GM12878 (cell line): ENCODE measurements at regions not wholly inside any gene's neighbourhood (a gene's known extent, or its start where the extent isn't known, plus 50 kb on each side); places are given as distances from the start of the nearest gene placed in this dataset.

Source experiments
- ATAC-seq: fragments of 200-7000 bp; cut with Tn5 transposase; 3 replicates; pipeline ENCODE4 v1.9.1; 2020; ENCODE audit warnings: mild to moderate bottlenecking, moderate library complexity
- BruUV-seq: library from RNA; stranded (reverse); fragments of 400-500 nt; replicated peaks from 2 replicates; lab custom pipeline; 2021; lab: Mats Ljungman, UMichigan
- CTCF ChIA-PET: fragments of 300-600 bp; sonication (Branson Sonifier 250); formaldehyde crosslinking; extraction: SDS; loops from one replicate; lab custom pipeline; 2021; ENCODE audit warnings: inconsistent platforms; lab: Yijun Ruan, JAX
- POLR2A ChIA-PET: fragments of 350-600 bp; formaldehyde crosslinking; extraction: SDS; loops from one replicate; lab custom pipeline; 2021; ENCODE audit warnings: inconsistent platforms; lab: Charles Lee
- RAD21 ChIA-PET: fragments of 300-600 bp; sonication (Branson Sonifier 250); formaldehyde crosslinking; loops from one replicate; lab custom pipeline; 2023; ENCODE audit warnings: antibody characterized with exemption; ENCODE audit not compliant: unreplicated experiment; lab: Charles Lee
- SMC1A ChIA-PET: fragments of 300-600 bp; sonication (Branson Sonifier 250); formaldehyde crosslinking; loops from one replicate; lab custom pipeline; 2023; ENCODE audit not compliant: unreplicated experiment, uncharacterized antibody; lab: Charles Lee
- DNase-seq: peaks from one replicate; pipeline ENCODE4 v3.0.0-alpha.2; 2011; ENCODE audit warnings: low read depth, low spot score
- FAIRE-seq: peaks from 3 replicates; lab custom pipeline; 2011; peaks lifted over from hg19 to GRCh38; lab: Jason Lieb, UNC
- H2AFZ ChIP-seq: 2 replicates; pipeline ENCODE4 v1.6.0; 2011; ENCODE audit warnings: low read depth, low read length, control low read depth; ENCODE audit not compliant: control insufficient read depth
- H3K27ac ChIP-seq: 2 replicates; pipeline ENCODE4 v1.5.1; 2011; ENCODE audit warnings: control low read depth; ENCODE audit not compliant: control insufficient read depth, insufficient read depth
- H3K27me3 ChIP-seq, 2 experiments: replicated peaks in 1 of 2; 2 replicates each; pipeline versions ENCODE4 v1.6.0 to v1.6.1; 2011; ENCODE audit warnings: low read length in 1 of 2; ENCODE audit not compliant: control insufficient read depth in 2 of 2, insufficient read depth in 2 of 2
- H3K36me3 ChIP-seq, 2 experiments: 2 replicates each; pipeline ENCODE4 v1.5.1; 2011; ENCODE audit warnings: low read length in 1 of 2; ENCODE audit not compliant: control insufficient read depth in 2 of 2, insufficient read depth in 2 of 2
- H3K4me1 ChIP-seq: 2 replicates; pipeline ENCODE4 v1.6.1; 2011; ENCODE audit warnings: mild to moderate bottlenecking, low read length, moderate library complexity, mixed read lengths; ENCODE audit not compliant: control insufficient read depth, insufficient read depth
- H3K4me2 ChIP-seq: 2 replicates; pipeline ENCODE4 v1.6.0; 2011; ENCODE audit warnings: control low read depth; ENCODE audit not compliant: control insufficient read depth, insufficient read depth
- H3K4me3 ChIP-seq: fragments of 200-600 bp; sonication (generic); 2 replicates; pipeline ENCODE4 v1.5.1; 2016
- H3K79me2 ChIP-seq: 2 replicates; pipeline ENCODE4 v1.6.0; 2011; ENCODE audit warnings: low read length; ENCODE audit not compliant: control insufficient read depth, insufficient read depth
- H3K9ac ChIP-seq: 2 replicates; pipeline ENCODE4 v1.8.0; 2011; ENCODE audit warnings: low read length, control low read depth, mixed read lengths; ENCODE audit not compliant: control insufficient read depth, insufficient read depth
- H3K9me3 ChIP-seq: replicated peaks from 3 replicates; pipeline ENCODE4 v1.5.1; 2011; ENCODE audit warnings: mild to moderate bottlenecking, low read length; ENCODE audit not compliant: control insufficient read depth, insufficient read depth
- H4K20me1 ChIP-seq: 2 replicates; pipeline ENCODE4 v1.6.0; 2011; ENCODE audit not compliant: control insufficient read depth, insufficient read depth
- CBX5 ChIP-seq: sonication (generic); IDR thresholded peaks from 2 replicates; pipeline ENCODE4 v1.6.1; 2016; ENCODE audit warnings: low read depth, moderate library complexity, mild to moderate bottlenecking, inconsistent platforms
- DPF2 ChIP-seq: fragments of 450-650 bp; IDR thresholded peaks from 2 replicates; pipeline ENCODE4 v1.6.1; 2017; ENCODE audit warnings: mild to moderate bottlenecking
- JUNB ChIP-seq: IDR thresholded peaks from 2 replicates; pipeline ENCODE4 v1.6.1; 2016; ENCODE audit warnings: antibody characterized with exemption, mild to moderate bottlenecking
- KAT2A ChIP-seq: conservative IDR thresholded peaks from 2 replicates; pipeline ENCODE4 v1.6.1; 2011; ENCODE audit warnings: low read depth, low read length; ENCODE audit not compliant: control insufficient read depth
- KLF5 ChIP-seq: fragments of 450-650 bp; IDR thresholded peaks from 2 replicates; pipeline ENCODE4 v1.6.1; 2014; ENCODE audit warnings: mild to moderate bottlenecking; ENCODE audit not compliant: partially characterized antibody
- NFIC ChIP-seq: IDR thresholded peaks from 2 replicates; pipeline ENCODE4 v1.6.1; 2012; ENCODE audit warnings: low read depth, mild to moderate bottlenecking, inconsistent platforms, low read length, moderate library complexity
- NFXL1 ChIP-seq: fragments of 450-650 bp; IDR thresholded peaks from 2 replicates; pipeline ENCODE4 v1.6.1; 2017; ENCODE audit warnings: antibody characterized with exemption, mild to moderate bottlenecking, borderline replicate concordance
- PBX3 ChIP-seq: IDR thresholded peaks from 2 replicates; pipeline ENCODE4 v1.6.1; 2011; ENCODE audit warnings: mild to moderate bottlenecking, low read depth, low read length, moderate library complexity; ENCODE audit not compliant: insufficient replicate concordance
- PKNOX1 ChIP-seq: fragments of 450-650 bp; IDR thresholded peaks from 2 replicates; pipeline ENCODE4 v1.6.1; 2016; ENCODE audit warnings: mild to moderate bottlenecking
- PML ChIP-seq: IDR thresholded peaks from 2 replicates; pipeline ENCODE4 v1.6.1; 2012; ENCODE audit warnings: low read length, inconsistent platforms
- RB1 ChIP-seq: fragments of 450-650 bp; formaldehyde crosslinking; IDR thresholded peaks from 2 replicates; pipeline ENCODE4 v1.6.1; 2017; ENCODE audit warnings: mild to moderate bottlenecking, borderline replicate concordance
- SIN3A ChIP-seq: IDR thresholded peaks from 2 replicates; pipeline ENCODE4 v1.6.1; 2012; ENCODE audit warnings: low read depth, low read length, improper control_type of control experiment
- SIX5 ChIP-seq: IDR thresholded peaks from 2 replicates; pipeline ENCODE4 v1.6.1; 2011; ENCODE audit warnings: mild to moderate bottlenecking, low read depth, low read length, moderate library complexity; ENCODE audit not compliant: severe bottlenecking
- SMAD1 ChIP-seq: fragments of 450-650 bp; IDR thresholded peaks from 2 replicates; pipeline ENCODE4 v1.6.1; 2018; ENCODE audit warnings: mild to moderate bottlenecking, low read depth; ENCODE audit not compliant: partially characterized antibody
- STAT1 ChIP-seq: fragments of 450-650 bp; conservative IDR thresholded peaks from 2 replicates; pipeline ENCODE4 v1.6.1; 2014; ENCODE audit warnings: antibody characterized with exemption, mild to moderate bottlenecking
- TBL1XR1 ChIP-seq: IDR thresholded peaks from 2 replicates; pipeline ENCODE4 v1.6.1; 2012; ENCODE audit warnings: low read depth, low read length, improper control_type of control experiment
- TCF3 ChIP-seq: IDR thresholded peaks from 2 replicates; pipeline ENCODE4 v1.6.1; 2012; ENCODE audit warnings: low read depth, mild to moderate bottlenecking, low read length, borderline replicate concordance; ENCODE audit not compliant: insufficient read depth
- WRNIP1 ChIP-seq: IDR thresholded peaks from 2 replicates; pipeline ENCODE4 v1.6.1; 2011; ENCODE audit warnings: low read depth, low read length, improper control_type of control experiment, borderline replicate concordance
- ZNF207 ChIP-seq: fragments of 450-650 bp; IDR thresholded peaks from 2 replicates; pipeline ENCODE4 v1.6.1; 2014; ENCODE audit warnings: antibody characterized with exemption, mild to moderate bottlenecking, borderline replicate concordance
- ZNF217 ChIP-seq: fragments of 450-650 bp; IDR thresholded peaks from 2 replicates; pipeline ENCODE4 v1.6.1; 2017; ENCODE audit warnings: antibody characterized with exemption, mild to moderate bottlenecking
- WGBS: methylation state at CpG from one replicate; pipeline ENCODE4 v1.1.6; 2016; ENCODE audit warnings: low lambda C conversion rate; ENCODE audit not compliant: insufficient replicate concordance, insufficient coverage; ENCODE audit errors: missing lambda C conversion rate; 5-methylcytosine and 5-hydroxymethylcytosine counted together
- in situ Hi-C: fragments of 300-500 bp; cut with MboI; formaldehyde crosslinking; loops from 9 replicates; pipeline ENCODE4 v1.14.3; 2018; ENCODE audit warnings: mixed read lengths
- intact Hi-C: fragments of 100-400 bp; cut with micrococcal nuclease; formaldehyde crosslinking; loops from one replicate; pipeline ENCODE4 v1.14.2; 2022; ENCODE audit not compliant: unreplicated experiment

GRCh38 chr12:30330565-30330964 lies 365.1 kb downstream of the IPO8 start:
- no peak overlapping the region for H2AFZ ChIP-seq
- POLR2A ChIA-PET, result no interaction called here
- BruUV-seq, result no TSS peak
- CTCF ChIA-PET, result no interaction called here
- DNase-seq (no peak), FAIRE-seq (no peak), ATAC-seq (no peak)
- SMC1A ChIA-PET, result no interaction called here
- no peak overlapping the region for H3K27ac ChIP-seq
- no peak overlapping the region for H3K9ac ChIP-seq
- in situ Hi-C loops (no loop called here), intact Hi-C loops (no loop called here)
- no peaks in the 10 kb centered on the region for H3K4me1 ChIP-seq
- no peaks in the 10 kb centered on the region for H4K20me1 ChIP-seq
- no peaks in the 10 kb centered on the region for H3K27me3 ChIP-seq
- H3K36me3 ChIP-seq, result no peaks in the 10 kb centered on the region
- H3K9me3 ChIP-seq, result no peaks in the 10 kb centered on the region
- RAD21 ChIA-PET, result no interaction called here
- no peaks in the 10 kb centered on the region for H3K79me2 ChIP-seq
- no peak overlapping the region for H3K4me3 ChIP-seq
- no peak for TF ChIP-seq NFIC
- TF ChIP-seq KAT2A, result no peak
- TF ChIP-seq NFXL1, result no peak
- no peak for TF ChIP-seq PML
- TF ChIP-seq TBL1XR1, result no peak
- TF ChIP-seq STAT1, result no peak
- TF ChIP-seq RB1, result no peak
- no peak for TF ChIP-seq ZNF207
- no peak overlapping the region for H3K4me2 ChIP-seq

GRCh38 chr12:30329281-30329680 lies 366.4 kb downstream of the IPO8 start:
- no peaks in the 10 kb centered on the region for H3K9me3 ChIP-seq
- no peak for ATAC-seq
- no peak for FAIRE-seq
- H3K4me2 ChIP-seq, result no peak overlapping the region
- H3K36me3 ChIP-seq, result no peaks in the 10 kb centered on the region
- no peak overlapping the region for H3K4me3 ChIP-seq
- H3K27ac ChIP-seq, result no peak overlapping the region
- H4K20me1 ChIP-seq, result no peaks in the 10 kb centered on the region
- H3K79me2 ChIP-seq, result no peaks in the 10 kb centered on the region
- no TSS peak for BruUV-seq
- H3K27me3 ChIP-seq, result no peaks in the 10 kb centered on the region
- no peak overlapping the region for H3K9ac ChIP-seq
- no peak for DNase-seq
- in situ Hi-C loops (no loop called here), intact Hi-C loops (no loop called here)
- WGBS, result 38% methylated on average over 2 of the region's 2 CpGs
- ChIA-PET CTCF (no interaction called here), RAD21 (no interaction called here), SMC1A (no interaction called here), POLR2A (interaction anchor here (0.5 kb wide), 1 partner anchor 62 kb away, joined by 3 read pairs; no protein-coding TSS in a partner anchor)
- H3K4me1 ChIP-seq, result no peaks in the 10 kb centered on the region
- no peak overlapping the region for H2AFZ ChIP-seq
- TF ChIP-seq ZNF217, result no peak
- no peak for TF ChIP-seq PKNOX1
- no peak for TF ChIP-seq CBX5
- no peak for TF ChIP-seq SMAD1
- TF ChIP-seq DPF2, result no peak
- TF ChIP-seq SIX5, result no peak
- TF ChIP-seq JUNB, result no peak
- TF ChIP-seq TCF3, result no peak
- TF ChIP-seq KAT2A, result no peak
- no peak for TF ChIP-seq KLF5
- TF ChIP-seq PBX3, result no peak
- no peak for TF ChIP-seq SIN3A
- TF ChIP-seq WRNIP1, result no peak
